ENCODE measurements at regions not wholly inside any gene's neighbourhood (a gene's known extent, or its start where the extent isn't known, plus 50 kb on each side); places are given as distances from the start of the nearest gene placed in this dataset.
A peak's percentile ranks its signal among the peaks of the same experiment; 100 is the strongest.
"Not testable (repeated sequence)": the region's sequence is repeated elsewhere in the genome, so short reads cannot be mapped to it uniquely, and the experiment has no call there.

GRCh38 chr11:14573539-14574057 lies 53.4 kb upstream of the PSMA1 start:
- not testable (repeated sequence) for DNase-seq (ENCODE audit: low spot score in 2 of 2, unreplicated experiment in 2 of 2); H3K4me3 Mint-ChIP-seq; H3K4me1 Mint-ChIP-seq; H3K27me3 Mint-ChIP-seq (ENCODE audit: low read depth); H3K27ac Mint-ChIP-seq
- Mint-ChIP-seq H3K36me3 (peaks cover 18% of the 10 kb centered on the region), H3K9me3 (peaks cover 44% of the 10 kb centered on the region)

- Mint-ChIP-seq H3K27ac (peak overlapping the region; percentile 47), H3K4me1 (peaks cover 13% of the 10 kb centered on the region), H3K4me3 (no peak overlapping the region), H3K27me3 (ENCODE audit: low read depth) (no peaks in the 10 kb centered on the region), H3K9me3 (peaks cover 23% of the 10 kb centered on the region), H3K36me3 (peaks cover 10% of the 10 kb centered on the region)
- no peak for DNase-seq (ENCODE audit: low spot score in 2 of 2, unreplicated experiment in 2 of 2)
- no peak for TF ChIP-seq CTCF (IDR thresholded peaks at IDR 0.05; ENCODE audit: unreplicated experiment)
Observed at GRCh38 chr11:14577292-14577691, 57.1 kb upstream of the PSMA1 start.

- Mint-ChIP-seq H3K9me3 (peaks cover 22% of the 10 kb centered on the region), H3K27ac (peak overlapping the region; percentile 93), H3K4me1 (peaks cover 15% of the 10 kb centered on the region), H3K36me3 (peaks cover 10% of the 10 kb centered on the region), H3K4me3 (no peak overlapping the region), H3K27me3 (ENCODE audit: low read depth) (no peaks in the 10 kb centered on the region)
- no peak for TF ChIP-seq CTCF (IDR thresholded peaks at IDR 0.05; ENCODE audit: unreplicated experiment)
- no peak for DNase-seq (ENCODE audit: low spot score in 2 of 2, unreplicated experiment in 2 of 2)
Observed at GRCh38 chr11:14577835-14578529, 57.8 kb upstream of the PSMA1 start.

GRCh38 chr11:14578541-14578956 lies 58.4 kb upstream of the PSMA1 start:
- peaks cover 21% of the 10 kb centered on the region for H3K9me3 Mint-ChIP-seq

GRCh38 chr11:14579646-14580045 lies 59.5 kb upstream of the PSMA1 start:
- Mint-ChIP-seq H3K36me3 (peaks cover 9% of the 10 kb centered on the region), H3K27me3 (ENCODE audit: low read depth) (no peaks in the 10 kb centered on the region), H3K9me3 (peaks cover 12% of the 10 kb centered on the region), H3K4me1 (peaks cover 28% of the 10 kb centered on the region), H3K4me3 (no peak overlapping the region), H3K27ac (peak overlapping the region; percentile 8)
- no peak for DNase-seq (ENCODE audit: low spot score in 2 of 2, unreplicated experiment in 2 of 2)
- TF ChIP-seq CTCF (IDR thresholded peaks at IDR 0.05; ENCODE audit: unreplicated experiment), result no peak

More at GRCh38 chr11:14578541-14578956, 58.4 kb upstream of the PSMA1 start:
- no peak overlapping the region for H3K4me3 Mint-ChIP-seq
- no peaks in the 10 kb centered on the region for H3K27me3 Mint-ChIP-seq (ENCODE audit: low read depth)
- no peak for TF ChIP-seq CTCF (IDR thresholded peaks at IDR 0.05; ENCODE audit: unreplicated experiment)
- peaks cover 10% of the 10 kb centered on the region for H3K36me3 Mint-ChIP-seq
- H3K4me1 Mint-ChIP-seq, result peaks cover 20% of the 10 kb centered on the region
- no peak for DNase-seq (ENCODE audit: low spot score in 2 of 2, unreplicated experiment in 2 of 2)
- peak overlapping the region; percentile 93 for H3K27ac Mint-ChIP-seq

GRCh38 chr11:14582793-14583192 lies 60.8 kb upstream of the PDE3B start:
- Mint-ChIP-seq H3K36me3 (no peaks in the 10 kb centered on the region), H3K4me1 (peaks cover 39% of the 10 kb centered on the region), H3K27me3 (ENCODE audit: low read depth) (no peaks in the 10 kb centered on the region), H3K9me3 (no peaks in the 10 kb centered on the region), H3K4me3 (no peak overlapping the region), H3K27ac (no peak overlapping the region)
- DNase-seq (ENCODE audit: low spot score in 2 of 2, unreplicated experiment in 2 of 2), result no peak
- no peak for TF ChIP-seq CTCF (IDR thresholded peaks at IDR 0.05; ENCODE audit: unreplicated experiment)

Data from mesothelial cell of epicardium (in vitro differentiated cells).